ENCODE measurements at regions not wholly inside any gene's neighbourhood (a gene's known extent, or its start where the extent isn't known, plus 50 kb on each side); places are given as distances from the start of the nearest gene placed in this dataset.

GRCh38 chr14:86619726-86620125 lies 1089.8 kb downstream of the FLRT2 start:
- TF ChIP-seq CTCF (IDR thresholded peaks at IDR 0.05; ENCODE audit: low read depth, low read length, missing input control) = no peak
- no peak for TF ChIP-seq EGR1 (IDR thresholded peaks at IDR 0.05; ENCODE audit: low read depth in 2 of 2)
- no peak for TF ChIP-seq YY1 (IDR thresholded peaks at IDR 0.05)
- no peak for TF ChIP-seq GABPA (IDR thresholded peaks at IDR 0.05 in 1 of 2, conservative IDR thresholded peaks at IDR 0.05 in 1 of 2)
- TF ChIP-seq ATF3 (IDR thresholded peaks at IDR 0.05) = no peak
- no peak for TF ChIP-seq TAF1 (conservative IDR thresholded peaks at IDR 0.05)
- no peak for TF ChIP-seq REST (IDR thresholded peaks at IDR 0.05)
- TF ChIP-seq JUND (IDR thresholded peaks at IDR 0.05) = no peak
- TF ChIP-seq RXRA (IDR thresholded peaks at IDR 0.05) = no peak
